Omental fat pad (tissue), 3 donors: ENCODE measurements at regions not wholly inside any gene's neighbourhood (a gene's known extent, or its start where the extent isn't known, plus 50 kb on each side); places are given as distances from the start of the nearest gene placed in this dataset.

Source experiments
- ATAC-seq: fragments of 150-250 bp; one replicate; pipeline ENCODE4 v1.9.1; 2016; ENCODE audit warnings: mild to moderate bottlenecking, moderate library complexity; ENCODE audit not compliant: low FRiP score
- DNase-seq: peaks from one replicate; pipeline ENCODE4 v3.0.0-alpha.2; 2019; ENCODE audit warnings: low spot score
- CTCF ChIP-seq, 3 donors: fragments of 450-650 bp; IDR thresholded peaks; one replicate each; pipeline ENCODE4 v1.5.1; 2016 to 2017; ENCODE audit warnings: antibody characterized with exemption in 3 of 3, mild to moderate bottlenecking in 3 of 3, moderate library complexity in 2 of 3

- no peak for DNase-seq
- ATAC-seq: peak; percentile 86
- TF ChIP-seq CTCF (IDR thresholded peaks at IDR 0.05): no peak
Measured at GRCh38 chr2:196372811-196373664, 201.7 kb upstream of the STK17B start.

- no peak for ATAC-seq
- no peak for DNase-seq
Measured at GRCh38 chr2:196376984-196377877, 205.9 kb upstream of the STK17B start.

GRCh38 chr2:196379600-196379999, 208.2 kb upstream of the STK17B start:
- TF ChIP-seq CTCF (IDR thresholded peaks at IDR 0.05): no peak
- DNase-seq: no peak
- no peak for ATAC-seq

More at GRCh38 chr2:196376984-196377877, 205.9 kb upstream of the STK17B start:
- no peak for TF ChIP-seq CTCF (IDR thresholded peaks at IDR 0.05)

- TF ChIP-seq CTCF (IDR thresholded peaks at IDR 0.05): no peak
- DNase-seq (no peak), ATAC-seq (no peak)
Measured at GRCh38 chr2:196380098-196380497, 208.7 kb upstream of the STK17B start.

- ATAC-seq (no peak), DNase-seq (no peak)
- TF ChIP-seq CTCF (IDR thresholded peaks at IDR 0.05): no peak
Measured at GRCh38 chr2:196380575-196380974, 209.2 kb upstream of the STK17B start.

GRCh38 chr2:196381464-196381863, 210.1 kb upstream of the STK17B start:
- DNase-seq (no peak), ATAC-seq (no peak)
- TF ChIP-seq CTCF (IDR thresholded peaks at IDR 0.05): no peak
